ENCODE measurements at regions not wholly inside any gene's neighbourhood (a gene's known extent, or its start where the extent isn't known, plus 50 kb on each side); places are given as distances from the start of the nearest gene placed in this dataset.
"Not testable (repeated sequence)": the region's sequence is repeated elsewhere in the genome, so short reads cannot be mapped to it uniquely, and the experiment has no call there.

DNA sequence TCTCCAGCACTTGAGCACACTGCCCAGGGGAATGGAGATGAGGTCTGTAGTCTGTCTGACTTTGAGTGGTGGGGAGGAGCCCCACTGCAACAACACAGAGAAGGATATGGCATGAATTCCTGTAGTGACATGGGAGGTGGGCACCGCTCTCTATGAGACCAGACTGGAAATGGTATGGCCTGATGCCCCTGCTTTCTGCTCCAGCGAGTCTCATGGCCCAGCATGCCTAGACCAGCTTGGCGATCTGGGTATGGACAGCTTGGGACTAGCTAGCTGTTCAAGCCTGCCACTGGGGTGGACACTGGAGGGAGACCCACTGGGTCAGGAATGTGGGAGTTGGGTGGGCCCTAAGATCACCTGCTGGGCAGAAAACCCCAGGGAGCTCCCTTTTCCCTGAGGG lies 477.8 kb upstream of the SEL1L start:
- Histone ChIP-seq H3K27me3 (no peaks in the 10 kb centered on the region), H3K4me2 (no peak overlapping the region), H3K36me3 (replicated peaks; ENCODE audit: insufficient read depth, low read depth) (no peaks in the 10 kb centered on the region), H3K79me2 (no peaks in the 10 kb centered on the region), H2AFZ (no peak overlapping the region), H3K4me3 (no peak overlapping the region), H4K20me1 (ENCODE audit: insufficient read depth, poor library complexity, severe bottlenecking) (no peaks in the 10 kb centered on the region), H3K4me1 (ENCODE audit: insufficient read depth) (no peaks in the 10 kb centered on the region), H3K27ac (no peak overlapping the region), H3K9me2 (replicated peaks; ENCODE audit: insufficient read depth) (no peaks in the 10 kb centered on the region), H3K9me3 (ENCODE audit: low read depth) (no peaks in the 10 kb centered on the region)
- TF ChIP-seq EZH2phosphoT487 (IDR thresholded peaks at IDR 0.05; ENCODE audit: low read depth, severe bottlenecking, unreplicated experiment): no peak
- TF ChIP-seq, protein P1, sequence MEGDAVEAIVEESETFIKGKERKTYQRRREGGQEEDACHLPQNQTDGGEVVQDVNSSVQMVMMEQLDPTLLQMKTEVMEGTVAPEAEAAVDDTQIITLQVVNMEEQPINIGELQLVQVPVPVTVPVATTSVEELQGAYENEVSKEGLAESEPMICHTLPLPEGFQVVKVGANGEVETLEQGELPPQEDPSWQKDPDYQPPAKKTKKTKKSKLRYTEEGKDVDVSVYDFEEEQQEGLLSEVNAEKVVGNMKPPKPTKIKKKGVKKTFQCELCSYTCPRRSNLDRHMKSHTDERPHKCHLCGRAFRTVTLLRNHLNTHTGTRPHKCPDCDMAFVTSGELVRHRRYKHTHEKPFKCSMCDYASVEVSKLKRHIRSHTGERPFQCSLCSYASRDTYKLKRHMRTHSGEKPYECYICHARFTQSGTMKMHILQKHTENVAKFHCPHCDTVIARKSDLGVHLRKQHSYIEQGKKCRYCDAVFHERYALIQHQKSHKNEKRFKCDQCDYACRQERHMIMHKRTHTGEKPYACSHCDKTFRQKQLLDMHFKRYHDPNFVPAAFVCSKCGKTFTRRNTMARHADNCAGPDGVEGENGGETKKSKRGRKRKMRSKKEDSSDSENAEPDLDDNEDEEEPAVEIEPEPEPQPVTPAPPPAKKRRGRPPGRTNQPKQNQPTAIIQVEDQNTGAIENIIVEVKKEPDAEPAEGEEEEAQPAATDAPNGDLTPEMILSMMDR (IDR thresholded peaks at IDR 0.05; ENCODE audit: poor library complexity): no peak
- no peak for TF ChIP-seq EZH2 (IDR thresholded peaks at IDR 0.05; ENCODE audit: borderline replicate concordance)
- WGBS (ENCODE audit: low lambda C conversion rate, missing lambda C conversion rate): 98% methylated on average over 3 of the region's 3 CpGs
- no peak for DNase-seq (ENCODE audit: low spot score)

DNA sequence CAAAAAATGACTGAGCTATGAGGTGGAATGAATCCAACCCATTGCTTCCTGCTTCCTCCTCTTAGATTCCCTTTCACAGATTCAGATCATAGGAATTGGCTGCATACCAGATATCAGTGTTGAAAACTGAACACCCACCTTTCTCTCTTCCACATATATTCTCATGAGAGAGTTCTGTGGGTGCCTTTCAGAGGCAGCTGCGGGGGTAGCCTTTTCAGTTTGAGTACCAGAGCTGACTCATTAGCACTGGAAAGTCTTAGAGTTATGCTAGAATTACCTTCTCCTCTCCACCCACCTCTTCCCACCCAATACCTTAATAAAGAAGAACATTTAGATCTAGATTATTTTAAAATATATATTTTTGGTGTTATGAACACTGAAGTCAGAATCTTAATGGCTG lies 495.4 kb upstream of the SEL1L start:
- no peaks in the 10 kb centered on the region for H3K36me3 ChIP-seq (replicated peaks; ENCODE audit: insufficient read depth, low read depth)
- H4K20me1 ChIP-seq (ENCODE audit: insufficient read depth, poor library complexity, severe bottlenecking): no peaks in the 10 kb centered on the region
- H3K27ac ChIP-seq: no peak overlapping the region
- no peak for TF ChIP-seq EZH2phosphoT487 (IDR thresholded peaks at IDR 0.05; ENCODE audit: low read depth, severe bottlenecking, unreplicated experiment)
- TF ChIP-seq, protein P1 (IDR thresholded peaks at IDR 0.05; ENCODE audit: poor library complexity): no peak
- TF ChIP-seq EZH2 (IDR thresholded peaks at IDR 0.05; ENCODE audit: borderline replicate concordance): no peak
- no peak for DNase-seq (ENCODE audit: low spot score)
- H3K79me2 ChIP-seq: no peaks in the 10 kb centered on the region
- no peaks in the 10 kb centered on the region for H3K27me3 ChIP-seq
- no peaks in the 10 kb centered on the region for H3K4me1 ChIP-seq (ENCODE audit: insufficient read depth)
- no peak overlapping the region for H3K4me3 ChIP-seq
- H3K9me2 ChIP-seq (replicated peaks; ENCODE audit: insufficient read depth): no peaks in the 10 kb centered on the region
- no peak overlapping the region for H2AFZ ChIP-seq
- no peak overlapping the region for H3K4me2 ChIP-seq
- H3K9me3 ChIP-seq (ENCODE audit: low read depth): no peaks in the 10 kb centered on the region
- 95% methylated on average over 1 of the region's 1 CpG for WGBS (ENCODE audit: low lambda C conversion rate, missing lambda C conversion rate)

DNA sequence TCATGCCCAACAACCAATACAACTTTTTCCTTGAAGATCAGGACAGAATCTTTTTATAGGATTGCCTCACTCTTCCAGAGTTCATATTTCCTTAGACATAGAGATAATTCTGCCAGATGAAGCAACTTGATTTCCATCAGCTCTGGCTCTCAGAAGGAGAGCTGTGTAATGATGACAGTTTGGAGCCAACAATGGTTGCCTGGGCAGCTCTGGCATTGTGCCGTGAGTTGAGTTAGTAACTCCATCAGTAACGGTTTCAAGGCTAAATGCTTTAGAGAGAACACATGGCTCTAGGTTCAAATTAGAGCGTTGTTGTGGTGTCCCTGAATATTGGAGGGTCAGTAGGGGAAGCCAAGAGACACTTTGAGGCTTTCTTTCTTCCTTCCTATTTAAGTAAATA lies 501.7 kb upstream of the SEL1L start:
- TF ChIP-seq EZH2phosphoT487 (IDR thresholded peaks at IDR 0.05; ENCODE audit: low read depth, severe bottlenecking, unreplicated experiment): no peak
- TF ChIP-seq, protein P1 (IDR thresholded peaks at IDR 0.05; ENCODE audit: poor library complexity): no peak
- 63% methylated on average over 3 of the region's 3 CpGs for WGBS (ENCODE audit: low lambda C conversion rate, missing lambda C conversion rate)
- H3K36me3 ChIP-seq (replicated peaks; ENCODE audit: insufficient read depth, low read depth): no peaks in the 10 kb centered on the region
- no peaks in the 10 kb centered on the region for H3K9me3 ChIP-seq (ENCODE audit: low read depth)
- H4K20me1 ChIP-seq (ENCODE audit: insufficient read depth, poor library complexity, severe bottlenecking): no peaks in the 10 kb centered on the region
- no peak overlapping the region for H3K4me3 ChIP-seq
- no peak overlapping the region for H3K27ac ChIP-seq
- H3K79me2 ChIP-seq: no peaks in the 10 kb centered on the region
- H3K27me3 ChIP-seq: no peaks in the 10 kb centered on the region
- no peaks in the 10 kb centered on the region for H3K9me2 ChIP-seq (replicated peaks; ENCODE audit: insufficient read depth)
- H2AFZ ChIP-seq: no peak overlapping the region
- no peak for DNase-seq (ENCODE audit: low spot score)
- no peaks in the 10 kb centered on the region for H3K4me1 ChIP-seq (ENCODE audit: insufficient read depth)
- no peak overlapping the region for H3K4me2 ChIP-seq

DNA sequence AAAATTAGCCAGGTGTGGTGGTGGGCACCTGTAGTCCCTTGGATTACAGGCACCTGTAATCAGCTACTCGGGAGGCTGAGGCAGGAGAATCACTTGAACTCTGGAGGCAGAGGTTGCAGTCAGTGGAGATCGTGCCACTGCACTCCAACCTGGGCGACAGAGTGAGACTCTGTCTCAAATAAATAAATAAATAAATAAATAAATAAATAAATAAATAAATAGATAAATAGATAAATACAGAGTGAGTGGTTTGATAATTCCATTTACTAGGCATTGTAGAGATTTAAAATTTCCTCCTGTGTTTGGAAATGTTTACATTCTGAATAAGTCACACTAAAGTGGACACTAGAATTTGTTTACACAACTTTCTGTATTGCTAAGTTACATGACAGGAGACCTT lies 504.4 kb upstream of the SEL1L start:
- not testable (repeated sequence) for H3K27me3 ChIP-seq; H2AFZ ChIP-seq; H3K9me2 ChIP-seq (replicated peaks; ENCODE audit: insufficient read depth); H3K4me1 ChIP-seq (ENCODE audit: insufficient read depth); H3K4me3 ChIP-seq; H3K79me2 ChIP-seq; H3K4me2 ChIP-seq; H4K20me1 ChIP-seq (ENCODE audit: insufficient read depth, poor library complexity, severe bottlenecking); H3K36me3 ChIP-seq (replicated peaks; ENCODE audit: insufficient read depth, low read depth); DNase-seq (ENCODE audit: low spot score); H3K27ac ChIP-seq; H3K9me3 ChIP-seq (ENCODE audit: low read depth)
- WGBS (ENCODE audit: low lambda C conversion rate, missing lambda C conversion rate): 93% methylated on average over 3 of the region's 3 CpGs
